ENCODE measurements at regions not wholly inside any gene's neighbourhood (a gene's known extent, or its start where the extent isn't known, plus 50 kb on each side); places are given as distances from the start of the nearest gene placed in this dataset.

- no peak for DNase-seq
Measured at GRCh38 chr5:2135354-2135753, 252.6 kb upstream of the IRX4 start.

- no peak for DNase-seq
Measured at GRCh38 chr5:2134543-2135292, 252.0 kb upstream of the IRX4 start.

GRCh38 chr5:2133936-2134335, 251.2 kb upstream of the IRX4 start:
- no peak for DNase-seq

GRCh38 chr5:2133080-2133479, 250.4 kb upstream of the IRX4 start:
- DNase-seq, result no peak

- no peak for DNase-seq
Measured at GRCh38 chr5:2132497-2132847, 249.7 kb upstream of the IRX4 start.

GRCh38 chr5:2131826-2132496, 249.2 kb upstream of the IRX4 start:
- DNase-seq, result no peak

GRCh38 chr5:2131196-2131595, 248.5 kb upstream of the IRX4 start:
- no peak for DNase-seq

GRCh38 chr5:2130361-2130760, 247.6 kb upstream of the IRX4 start:
- DNase-seq, result no peak

GRCh38 chr5:2129568-2130272, 247.0 kb upstream of the IRX4 start:
- DNase-seq, result no peak

- DNase-seq, result no peak
Measured at GRCh38 chr5:2128686-2129355, 246.1 kb upstream of the IRX4 start.

- DNase-seq, result no peak
Measured at GRCh38 chr5:2126512-2126911, 243.8 kb upstream of the IRX4 start.

GRCh38 chr5:2125901-2126265, 243.2 kb upstream of the IRX4 start:
- no peak for DNase-seq

- DNase-seq, result no peak
Measured at GRCh38 chr5:2125171-2125900, 242.6 kb upstream of the IRX4 start.

GRCh38 chr5:2124434-2125170, 241.9 kb upstream of the IRX4 start:
- no peak for DNase-seq

GRCh38 chr5:2123874-2124273, 241.1 kb upstream of the IRX4 start:
- DNase-seq, result no peak

- DNase-seq, result no peak
Measured at GRCh38 chr5:2120361-2120760, 237.6 kb upstream of the IRX4 start.

GRCh38 chr5:2119573-2119972, 236.8 kb upstream of the IRX4 start:
- no peak for DNase-seq

GRCh38 chr5:2113348-2114131, 230.8 kb upstream of the IRX4 start:
- DNase-seq, result no peak

GRCh38 chr5:2112173-2113025, 229.7 kb upstream of the IRX4 start:
- DNase-seq, result no peak

GRCh38 chr5:2111569-2112105, 228.9 kb upstream of the IRX4 start:
- no peak for DNase-seq

Measured in SHP77 (cell line).